Breast epithelium (tissue), 4 donors: ENCODE measurements at regions not wholly inside any gene's neighbourhood (a gene's known extent, or its start where the extent isn't known, plus 50 kb on each side); places are given as distances from the start of the nearest gene placed in this dataset.

Experiments used
- DNase-seq, 2 donors: peaks; one replicate each; pipeline ENCODE4 v3.0.0-alpha.2; 2019; ENCODE audit warnings: low spot score in 2 of 2
- H3K27ac ChIP-seq, 2 donors: fragments of 200-600 bp; sonication (generic) in 1 of 2; one replicate each; pipeline ENCODE4 v1.5.1; 2016 to 2019; ENCODE audit warnings: mild to moderate bottlenecking in 1 of 2
- H3K27me3 ChIP-seq, 2 donors: fragments of 200-600 bp; sonication (generic) in 1 of 2; one replicate each; pipeline versions ENCODE4 v1.5.1 to v1.6.0; 2017 to 2019; ENCODE audit warnings: control low read depth in 1 of 2, mild to moderate bottlenecking in 1 of 2
- H3K36me3 ChIP-seq: fragments of 200-600 bp; one replicate; pipeline ENCODE4 v1.5.1; 2019
- H3K4me1 ChIP-seq, 2 donors: fragments of 200-600 bp; sonication (generic); one replicate each; pipeline ENCODE4 v1.5.1; 2016 to 2019; ENCODE audit warnings: control low read depth in 1 of 2
- H3K4me3 ChIP-seq, 3 donors: fragments of 200-600 bp; sonication (generic); 1 replicate in 2 of 3; 2 replicates in 1 of 3; pipeline ENCODE4 v1.5.1; 2016 to 2019; ENCODE audit warnings: mild to moderate bottlenecking in 3 of 3, moderate library complexity in 2 of 3
- H3K9me3 ChIP-seq, 2 donors: fragments of 200-600 bp; sonication (generic) in 1 of 2; one replicate each; pipeline ENCODE4 v1.5.1; 2016 to 2019; ENCODE audit warnings: control low read depth in 1 of 2
- CTCF ChIP-seq, 3 donors: fragments of 450-650 bp; IDR thresholded peaks; one replicate each; pipeline ENCODE4 v1.5.1; 2016 to 2017; ENCODE audit warnings: antibody characterized with exemption in 3 of 3, mild to moderate bottlenecking in 3 of 3, moderate library complexity in 3 of 3
- POLR2A ChIP-seq: fragments of 450-650 bp; IDR thresholded peaks from one replicate; pipeline ENCODE4 v1.6.1; 2016; ENCODE audit warnings: antibody characterized with exemption, mild to moderate bottlenecking, moderate library complexity
- POLR2AphosphoS5 ChIP-seq, 3 donors: sonication (generic); formaldehyde crosslinking; IDR thresholded peaks; one replicate each; pipeline ENCODE4 v1.6.1; 2017; ENCODE audit warnings: antibody characterized with exemption in 3 of 3
- intact Hi-C: fragments of 100-400 bp; cut with DNase I; formaldehyde crosslinking; loops from one replicate; pipeline ENCODE4 v1.15.1; 2023; ENCODE audit warnings: low total_unique reads

DNA sequence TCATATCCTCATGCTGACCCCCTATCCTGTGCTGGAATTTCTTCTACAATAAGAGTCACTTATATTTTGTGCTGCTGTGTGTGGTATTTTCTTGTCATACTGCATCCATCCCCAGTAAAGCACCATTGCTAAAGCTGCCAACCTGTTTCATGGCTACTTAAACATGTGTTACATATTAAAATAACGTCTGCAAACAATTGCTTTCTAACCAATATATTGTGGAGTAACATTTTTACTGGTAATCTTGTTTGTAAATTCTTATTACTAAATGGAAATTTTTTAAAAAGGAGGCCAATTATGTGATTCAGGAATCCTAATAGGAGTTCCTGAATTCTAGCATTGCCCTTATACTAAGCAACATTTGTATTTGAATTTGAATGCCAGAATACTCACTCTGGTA, 160.3 kb upstream of the VEGFC start:
- intact Hi-C loops, result no loop called here

DNA sequence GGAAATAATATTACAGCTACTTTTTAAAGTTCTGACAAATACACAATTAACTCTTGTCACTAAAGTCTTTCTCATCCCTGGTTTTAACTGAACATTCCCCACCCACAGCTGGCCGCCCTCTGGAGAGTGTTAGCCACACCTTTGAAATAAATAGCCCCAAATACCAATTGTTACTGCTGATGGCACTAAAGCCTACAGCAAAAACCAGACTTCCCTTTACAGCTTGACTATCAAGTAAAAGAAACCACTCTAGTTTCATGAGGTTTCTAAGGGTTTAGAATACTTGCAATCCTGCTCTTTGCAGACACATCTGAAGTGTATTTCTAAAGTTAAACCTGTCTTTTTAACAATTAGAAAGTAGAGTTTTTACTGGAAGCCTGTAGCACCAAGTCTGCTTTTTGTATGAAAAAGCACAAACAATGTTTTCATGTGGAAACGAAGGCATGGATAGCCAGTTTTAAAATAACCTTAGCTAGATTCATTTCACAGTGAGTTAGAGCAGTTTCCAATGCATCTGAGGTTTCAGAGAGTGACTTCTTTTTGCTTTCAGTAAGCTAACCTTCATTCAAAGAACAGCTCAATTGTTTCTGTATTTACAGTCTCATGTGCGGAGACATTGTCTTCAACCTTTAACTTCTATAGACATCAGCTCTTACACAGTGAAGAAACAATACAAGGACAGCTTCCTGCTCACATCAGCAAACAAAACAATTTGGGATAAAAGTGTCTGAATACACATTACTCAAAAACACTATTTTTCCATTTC, 164.8 kb upstream of the VEGFC start:
- Histone ChIP-seq H3K27me3 (no peaks in the 10 kb centered on the region), H3K9me3 (peaks cover 6 to 10% of the 10 kb centered on the region in 2 donors), H3K4me3 (no peak overlapping the region), H3K4me1 (no peaks in the 10 kb centered on the region), H3K27ac (no peak overlapping the region), H3K36me3 (no peaks in the 10 kb centered on the region)
- TF ChIP-seq POLR2AphosphoS5 (IDR thresholded peaks at IDR 0.05), result no peak
- TF ChIP-seq CTCF (IDR thresholded peaks at IDR 0.05), result no peak
- TF ChIP-seq POLR2A, result no peak
- intact Hi-C loops, result loop anchor here (5.0 kb wide), 1 partner anchor 320 kb away; no protein-coding TSS in a partner anchor
- no peak for DNase-seq

More for the DNA sequence above, 160.3 kb upstream of the VEGFC start:
- DNase-seq, result no peak
- no peak overlapping the region for H3K4me3 ChIP-seq
- peaks cover 6 to 10% of the 10 kb centered on the region in 2 donors for H3K9me3 ChIP-seq
- no peaks in the 10 kb centered on the region for H3K4me1 ChIP-seq
- no peaks in the 10 kb centered on the region for H3K27me3 ChIP-seq
- TF ChIP-seq CTCF (IDR thresholded peaks at IDR 0.05) (no peak), POLR2A (no peak), POLR2AphosphoS5 (IDR thresholded peaks at IDR 0.05) (no peak)
- no peak overlapping the region for H3K27ac ChIP-seq
- H3K36me3 ChIP-seq, result no peaks in the 10 kb centered on the region

DNA sequence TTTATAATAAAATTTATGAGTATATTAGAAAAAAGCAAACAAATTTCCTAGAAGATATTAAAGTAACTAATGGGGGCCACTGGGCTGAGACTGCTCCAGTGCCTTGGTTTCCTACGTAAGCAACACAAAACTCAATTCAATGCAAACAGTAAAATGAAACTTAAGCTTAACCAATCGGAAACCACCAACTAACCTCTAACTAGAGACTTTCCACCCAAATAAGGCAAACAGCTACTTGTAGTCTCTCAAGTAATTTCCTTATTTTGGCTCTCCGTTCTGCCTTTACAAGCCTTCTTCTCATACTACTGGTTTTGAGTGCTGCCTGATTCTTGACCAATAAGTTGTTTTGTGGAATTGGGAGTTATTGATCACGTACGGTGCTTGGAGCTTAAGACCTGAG, 167.3 kb upstream of the VEGFC start:
- Histone ChIP-seq H3K9me3 (peaks cover 5 to 6% of the 10 kb centered on the region in 2 donors), H3K4me1 (no peaks in the 10 kb centered on the region), H3K36me3 (no peaks in the 10 kb centered on the region), H3K27me3 (no peaks in the 10 kb centered on the region), H3K27ac (no peak overlapping the region), H3K4me3 (no peak overlapping the region)
- intact Hi-C loops, result loop anchor here (5.0 kb wide), 1 partner anchor 323 kb away; no protein-coding TSS in a partner anchor
- no peak for DNase-seq
- no peak for TF ChIP-seq POLR2A
- no peak for TF ChIP-seq POLR2AphosphoS5 (IDR thresholded peaks at IDR 0.05)
- TF ChIP-seq CTCF (IDR thresholded peaks at IDR 0.05), result no peak

DNA sequence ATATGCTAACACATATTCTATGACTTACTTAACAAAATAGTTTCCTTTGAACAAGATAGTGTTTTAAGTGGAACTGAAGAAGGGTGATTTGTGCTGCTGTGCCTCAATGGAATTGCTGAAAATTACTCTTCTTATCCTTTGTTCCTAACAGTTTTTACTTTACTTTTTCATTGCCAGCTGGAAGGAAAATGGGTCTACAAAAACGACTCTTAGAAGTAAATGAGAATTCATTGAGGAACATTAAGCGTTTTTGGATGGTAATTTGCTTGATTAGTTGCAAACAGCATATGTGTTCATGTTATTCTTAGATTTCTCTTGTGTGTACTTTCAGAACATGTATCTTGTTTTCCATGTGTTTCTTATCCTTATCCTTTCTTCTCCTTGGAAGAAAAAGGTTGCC, 170.4 kb upstream of the VEGFC start:
- H3K9me3 ChIP-seq, result no peaks in the 10 kb centered on the region
- H3K4me3 ChIP-seq, result no peak overlapping the region
- TF ChIP-seq POLR2AphosphoS5 (IDR thresholded peaks at IDR 0.05), result no peak
- TF ChIP-seq POLR2A, result no peak
- no peak for TF ChIP-seq CTCF (IDR thresholded peaks at IDR 0.05)
- H3K27ac ChIP-seq, result no peak overlapping the region
- DNase-seq, result no peak
- intact Hi-C loops, result no loop called here
- H3K27me3 ChIP-seq, result no peaks in the 10 kb centered on the region
- no peaks in the 10 kb centered on the region for H3K4me1 ChIP-seq
- no peaks in the 10 kb centered on the region for H3K36me3 ChIP-seq

GRCh38 chr4:176964116-176964691, 171.5 kb upstream of the VEGFC start:
- H3K27me3 ChIP-seq, result no peaks in the 10 kb centered on the region
- no peaks in the 10 kb centered on the region for H3K4me1 ChIP-seq
- no peak for TF ChIP-seq POLR2AphosphoS5 (IDR thresholded peaks at IDR 0.05)
- no peak for TF ChIP-seq POLR2A
- no peak for TF ChIP-seq CTCF (IDR thresholded peaks at IDR 0.05)
- H3K27ac ChIP-seq, result no peak overlapping the region
- H3K36me3 ChIP-seq, result no peaks in the 10 kb centered on the region
- DNase-seq, result no peak
- H3K4me3 ChIP-seq, result no peak overlapping the region
- no peaks in the 10 kb centered on the region for H3K9me3 ChIP-seq
- intact Hi-C loops, result no loop called here
